ENCODE measurements at regions not wholly inside any gene's neighbourhood (a gene's known extent, or its start where the extent isn't known, plus 50 kb on each side); places are given as distances from the start of the nearest gene placed in this dataset.

GRCh38 chr4:175339100-175339707 lies 421.0 kb downstream of the ADAM29 start:
- Histone ChIP-seq H3K9me3 (replicated peaks; ENCODE audit: control insufficient read depth, insufficient read depth, low read depth, low read length) (no peaks in the 10 kb centered on the region; the same call in 1 of the 2 replicates), H3K9ac (ENCODE audit: insufficient read depth in 1 of 2, low read depth in 2 of 2, low read length in 2 of 2) (no peak overlapping the region), H4K20me1 (replicated peaks; ENCODE audit: control insufficient read depth, insufficient read depth, low read length) (no peaks in the 10 kb centered on the region), H2AFZ (ENCODE audit: low read depth, low read length) (no peak overlapping the region), H3K27me3 (ENCODE audit: control insufficient read depth in 2 of 2, insufficient read depth in 2 of 2, low read length in 2 of 2) (no peaks in the 10 kb centered on the region), H3K79me2 (ENCODE audit: control insufficient read depth, insufficient read depth, low read length) (no peaks in the 10 kb centered on the region), H3K4me1 (replicated peaks in 1 of 2; ENCODE audit: control insufficient read depth in 2 of 2, insufficient read depth in 2 of 2, low read length in 2 of 2) (no peaks in the 10 kb centered on the region), H3K9me1 (ENCODE audit: control insufficient read depth, insufficient read depth, low read length) (no peaks in the 10 kb centered on the region), H3K4me3 (no peak overlapping the region), H3K36me3 (ENCODE audit: control insufficient read depth, insufficient read depth, low read length) (no peaks in the 10 kb centered on the region), H3K4me2 (ENCODE audit: insufficient read depth, low read length) (no peak overlapping the region), H3K27ac (ENCODE audit: extremely low read depth, low read depth, low read length) (no peak overlapping the region)
- in situ Hi-C loops (cut with MboI) (no loop called here), intact Hi-C loops (cut with micrococcal nuclease) (no loop called here)
- ATAC-seq (no peak), DNase-seq (ENCODE audit: extremely low read depth in 1 of 4, low spot score in 3 of 4) (no peak), FAIRE-seq (no peak)
- WGBS (ENCODE audit: insufficient coverage, low coverage, missing lambda C conversion rate) = 0% methylated on average over 1 of the region's 1 CpG
- CTCF ChIA-PET (ENCODE audit: low intra/inter-chr PET ratio) = no interaction called here
- no TSS peak for BruUV-seq (replicated peaks)
- POLR2A ChIA-PET = no interaction called here
- TF ChIP-seq SPI1 (IDR thresholded peaks at IDR 0.05; ENCODE audit: borderline replicate concordance, low read depth, low read length) (no peak), HMBOX1 (IDR thresholded peaks at IDR 0.05) (no peak), MBD2 (IDR thresholded peaks at IDR 0.05; ENCODE audit: borderline replicate concordance, low read depth) (no peak), SUPT5H (IDR thresholded peaks at IDR 0.05) (no peak), EP300 (IDR thresholded peaks at IDR 0.05; ENCODE audit: low read length) (no peak), CHD4 (IDR thresholded peaks at IDR 0.05; ENCODE audit: insufficient read depth, insufficient replicate concordance, low read depth, low read length, poor library complexity, severe bottlenecking) (no peak), ZBTB1 (CRISPR knock-in tag; IDR thresholded peaks at IDR 0.05; ENCODE audit: borderline replicate concordance, low read depth) (no peak), RBM17 (IDR thresholded peaks at IDR 0.05; ENCODE audit: borderline replicate concordance, low read depth, low read length) (no peak), MYBL2 (IDR thresholded peaks at IDR 0.05; ENCODE audit: low read depth) (no peak), MYBL2 (CRISPR knock-in tag; IDR thresholded peaks at IDR 0.05; ENCODE audit: borderline replicate concordance) (no peak), MCM3 (IDR thresholded peaks at IDR 0.05) (no peak), PRMT5 (CRISPR knock-in tag; IDR thresholded peaks at IDR 0.05) (no peak), PBX2 (CRISPR knock-in tag; IDR thresholded peaks at IDR 0.05; ENCODE audit: low read depth) (no peak), PBX2 (tag; conservative IDR thresholded peaks at IDR 0.05; ENCODE audit: low read depth) (no peak), PREB (CRISPR knock-in tag; IDR thresholded peaks at IDR 0.05) (no peak), CEBPZ (IDR thresholded peaks at IDR 0.05; ENCODE audit: borderline replicate concordance, low read depth, low read length) (no peak)

Measured in K562 (cell line).